ENCODE measurements at regions not wholly inside any gene's neighbourhood (a gene's known extent, or its start where the extent isn't known, plus 50 kb on each side); places are given as distances from the start of the nearest gene placed in this dataset.

- DNase-seq = no peak
These were observed 587.4 kb downstream of the METTL4 start for GRCh38 chr18:1983746-1984515.

GRCh38 chr18:1993866-1994265 lies 577.4 kb downstream of the METTL4 start:
- DNase-seq = no peak

GRCh38 chr18:1994471-1994870 lies 576.8 kb downstream of the METTL4 start:
- no peak for DNase-seq

GRCh38 chr18:1995041-1995612 lies 576.2 kb downstream of the METTL4 start:
- no peak for DNase-seq

- DNase-seq = no peak
These were observed 573.2 kb downstream of the METTL4 start for GRCh38 chr18:1998121-1998520.

- DNase-seq = no peak
These were observed 571.9 kb downstream of the METTL4 start for GRCh38 chr18:1999387-1999786.

- no peak for DNase-seq
These were observed 569.2 kb downstream of the METTL4 start for GRCh38 chr18:2002151-2002550.

GRCh38 chr18:2002604-2003003 lies 568.7 kb downstream of the METTL4 start:
- no peak for DNase-seq

GRCh38 chr18:2009942-2010697 lies 561.2 kb downstream of the METTL4 start:
- no peak for DNase-seq

- no peak for DNase-seq
These were observed 544.3 kb downstream of the METTL4 start for GRCh38 chr18:2027016-2027415.

- DNase-seq = no peak
These were observed 543.5 kb downstream of the METTL4 start for GRCh38 chr18:2027756-2028155.

GRCh38 chr18:2028986-2029385 lies 542.3 kb downstream of the METTL4 start:
- DNase-seq = no peak

GRCh38 chr18:2030647-2031046 lies 540.7 kb downstream of the METTL4 start:
- DNase-seq = no peak

GRCh38 chr18:2032036-2032435 lies 539.3 kb downstream of the METTL4 start:
- DNase-seq = no peak

GRCh38 chr18:2035056-2035455 lies 536.2 kb downstream of the METTL4 start:
- DNase-seq = no peak

GRCh38 chr18:2036086-2036485 lies 535.2 kb downstream of the METTL4 start:
- DNase-seq = no peak

- DNase-seq = no peak
These were observed 531.0 kb downstream of the METTL4 start for GRCh38 chr18:2040279-2040678.

- no peak for DNase-seq
These were observed 521.3 kb downstream of the METTL4 start for GRCh38 chr18:2049986-2050385.

GRCh38 chr18:2050702-2051201 lies 520.6 kb downstream of the METTL4 start:
- no peak for DNase-seq

GRCh38 chr18:2053490-2054089 lies 517.7 kb downstream of the METTL4 start:
- no peak for DNase-seq

GRCh38 chr18:2059336-2059735 lies 512.0 kb downstream of the METTL4 start:
- no peak for DNase-seq

GRCh38 chr18:2060086-2060485 lies 511.2 kb downstream of the METTL4 start:
- no peak for DNase-seq

- peak; percentile 84 for DNase-seq
These were observed 500.7 kb downstream of the METTL4 start for GRCh38 chr18:2070631-2071030.
